VCaP (cell line): ENCODE measurements at regions not wholly inside any gene's neighbourhood (a gene's known extent, or its start where the extent isn't known, plus 50 kb on each side); places are given as distances from the start of the nearest gene placed in this dataset.
A peak's percentile ranks its signal among the peaks of the same experiment; 100 is the strongest.
"Not testable (repeated sequence)": the region's sequence is repeated elsewhere in the genome, so short reads cannot be mapped to it uniquely, and the experiment has no call there.

ENCODE experiments used
- H3K27ac ChIP-seq: fragments of 450-650 bp; 2 replicates; pipeline ENCODE4 v1.5.1; 2017
- CTCF ChIP-seq: fragments of 450-650 bp; conservative IDR thresholded peaks from 2 replicates; pipeline ENCODE4 v1.5.1; 2017; ENCODE audit warnings: mild to moderate bottlenecking, moderate library complexity

- TF ChIP-seq CTCF: no peak
Observed at GRCh38 chr4:126404549-126404948, 1089.8 kb downstream of the FAT4 start.

GRCh38 chr4:126405369-126405982, 1090.7 kb downstream of the FAT4 start:
- peak; percentile 73 for TF ChIP-seq CTCF
- H3K27ac ChIP-seq: no peak overlapping the region

More at GRCh38 chr4:126404549-126404948, 1089.8 kb downstream of the FAT4 start:
- no peak overlapping the region for H3K27ac ChIP-seq

GRCh38 chr4:126409746-126410145, 1095.0 kb downstream of the FAT4 start:
- no peak for TF ChIP-seq CTCF
- H3K27ac ChIP-seq: no peak overlapping the region

- no peak for TF ChIP-seq CTCF
- no peak overlapping the region for H3K27ac ChIP-seq
Observed at GRCh38 chr4:126411047-126411446, 1096.3 kb downstream of the FAT4 start.

- not testable (repeated sequence) for H3K27ac ChIP-seq
Observed at GRCh38 chr4:126412310-126412709, 1097.6 kb downstream of the FAT4 start.

- no peak overlapping the region for H3K27ac ChIP-seq
- no peak for TF ChIP-seq CTCF
Observed at GRCh38 chr4:126414741-126415140, 1100.0 kb downstream of the FAT4 start.

- TF ChIP-seq CTCF: no peak
- H3K27ac ChIP-seq: no peak overlapping the region
Observed at GRCh38 chr4:126419266-126419665, 1104.5 kb downstream of the FAT4 start.

GRCh38 chr4:126427853-126428252, 1113.1 kb downstream of the FAT4 start:
- no peak for TF ChIP-seq CTCF

More at GRCh38 chr4:126427853-126428252, 1113.1 kb downstream of the FAT4 start:
- no peak overlapping the region for H3K27ac ChIP-seq
